PC-9 (cell line): ENCODE measurements at regions not wholly inside any gene's neighbourhood (a gene's known extent, or its start where the extent isn't known, plus 50 kb on each side); places are given as distances from the start of the nearest gene placed in this dataset.

Experiments used
- BruUV-seq: library from RNA; stranded (reverse); fragments of 400-500 nt; replicated peaks from 2 replicates; lab custom pipeline; 2021; lab: Mats Ljungman, UMichigan
- CTCF ChIA-PET: fragments of 300-600 bp; sonication (Branson Sonifier 250); formaldehyde crosslinking; loops from one replicate; lab custom pipeline; 2022; ENCODE audit warnings: antibody characterized with exemption; lab: Charles Lee
- POLR2A ChIA-PET: fragments of 300-600 bp; sonication (Branson Sonifier 250); formaldehyde crosslinking; loops from one replicate; lab custom pipeline; 2022; ENCODE audit warnings: antibody characterized with exemption; ENCODE audit not compliant: unreplicated experiment; lab: Charles Lee
- DNase-seq, 2 experiments: peaks; one replicate each; pipeline versions ENCODE4 v3.0.0 to v3.0.0-alpha.2; 2015 to 2022; ENCODE audit warnings: mixed read lengths in 1 of 2
- H2AFZ ChIP-seq: fragments of 200-600 bp; sonication (generic); 2 replicates; pipeline ENCODE4 v1.8.1; 2017; ENCODE audit warnings: antibody characterized with exemption
- H3F3A ChIP-seq: fragments of 200-600 bp; sonication (generic); 2 replicates; pipeline ENCODE4 v1.8.1; 2017; ENCODE audit warnings: antibody characterized with exemption, mild to moderate bottlenecking, low read depth; ENCODE audit not compliant: insufficient read depth
- H3K27ac ChIP-seq: fragments of 200-600 bp; sonication (generic); 2 replicates; pipeline ENCODE4 v1.6.1; 2016; ENCODE audit warnings: mixed run types
- H3K27me3 ChIP-seq: fragments of 200-600 bp; sonication (generic); 2 replicates; pipeline ENCODE4 v1.6.1; 2016; ENCODE audit warnings: low read depth, mixed run types; ENCODE audit not compliant: insufficient read depth
- H3K36me3 ChIP-seq: fragments of 200-600 bp; sonication (generic); 2 replicates; pipeline ENCODE4 v1.6.1; 2016; ENCODE audit warnings: low read depth, mixed run types
- H3K4me1 ChIP-seq: fragments of 200-600 bp; sonication (generic); replicated peaks from 2 replicates; pipeline ENCODE4 v1.6.1; 2016; ENCODE audit warnings: mixed run types; ENCODE audit not compliant: insufficient read depth
- H3K4me2 ChIP-seq: fragments of 200-600 bp; sonication (generic); 2 replicates; pipeline ENCODE4 v1.6.1; 2017; ENCODE audit warnings: mixed run types
- H3K4me3 ChIP-seq: fragments of 200-600 bp; sonication (generic); 2 replicates; pipeline ENCODE4 v1.6.1; 2016; ENCODE audit warnings: mixed run types
- H3K79me2 ChIP-seq: fragments of 200-600 bp; sonication (generic); 2 replicates; pipeline ENCODE4 v1.6.1; 2017; ENCODE audit warnings: low read depth, mixed run types
- H3K9me2 ChIP-seq: fragments of 200-600 bp; sonication (generic); 2 replicates; pipeline ENCODE4 v1.8.1; 2017; ENCODE audit warnings: mild to moderate bottlenecking; ENCODE audit not compliant: insufficient read depth
- H3K9me3 ChIP-seq: fragments of 200-600 bp; sonication (generic); 2 replicates; pipeline ENCODE4 v1.8.1; 2016; ENCODE audit warnings: low read depth; ENCODE audit not compliant: insufficient read depth
- H4K20me1 ChIP-seq: fragments of 200-600 bp; sonication (generic); 2 replicates; pipeline ENCODE4 v1.8.1; 2017; ENCODE audit not compliant: insufficient read depth
- EZH2 ChIP-seq: fragments of 200-600 bp; sonication (generic); IDR thresholded peaks from 2 replicates; pipeline ENCODE4 v1.8.0; 2017; ENCODE audit warnings: antibody characterized with exemption, low read depth
- intact Hi-C: fragments of 100-400 bp; cut with micrococcal nuclease; formaldehyde crosslinking; loops from one replicate; pipeline ENCODE4 v1.10.0; 2022; ENCODE audit not compliant: unreplicated experiment
- TF ChIP-seq, protein P1 (sequence below): fragments of 200-600 bp; sonication (generic); conservative IDR thresholded peaks from 2 replicates; pipeline ENCODE4 v1.6.1; 2017; ENCODE audit warnings: mixed run types, antibody characterized with exemption, mild to moderate bottlenecking, moderate library complexity

DNA sequence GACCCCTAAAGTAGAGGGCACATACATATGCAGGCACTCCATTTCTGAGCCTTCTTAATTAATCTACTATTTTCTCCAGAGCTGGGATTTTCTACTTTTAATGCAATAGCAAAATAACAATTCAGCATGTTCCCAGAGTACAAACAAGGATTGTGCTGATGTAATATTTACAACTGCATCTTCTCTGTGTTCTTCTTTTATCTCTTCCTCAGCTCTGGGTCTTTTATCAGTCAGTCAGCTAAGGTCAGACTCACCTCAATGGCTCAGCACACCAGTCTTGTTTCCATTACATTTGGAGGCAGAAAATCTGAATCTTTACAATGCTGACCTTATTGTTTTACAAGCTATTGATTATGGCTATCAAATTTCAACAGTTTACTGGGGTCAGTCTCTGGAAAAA lies 323.3 kb upstream of the NR5A2 start:
- Histone ChIP-seq H3K27me3 (no peaks in the 10 kb centered on the region), H3K4me3 (no peak overlapping the region), H4K20me1 (no peaks in the 10 kb centered on the region), H3F3A (no peaks in the 10 kb centered on the region), H3K9me2 (no peaks in the 10 kb centered on the region), H3K79me2 (no peaks in the 10 kb centered on the region), H3K36me3 (no peaks in the 10 kb centered on the region), H3K4me1 (no peaks in the 10 kb centered on the region), H2AFZ (0 out of 2 replicates have a peak overlapping the region, but pooled peaks have one; percentile 9), H3K4me2 (no peak overlapping the region), H3K27ac (no peak overlapping the region), H3K9me3 (0 out of 2 replicates have a peak, but pooled peaks cover 9% of the 10 kb centered on the region)
- intact Hi-C loops, result no loop called here
- ChIA-PET CTCF (no interaction called here), POLR2A (no interaction called here)
- BruUV-seq, result no TSS peak
- no peak for TF ChIP-seq EZH2
- TF ChIP-seq, protein P1, sequence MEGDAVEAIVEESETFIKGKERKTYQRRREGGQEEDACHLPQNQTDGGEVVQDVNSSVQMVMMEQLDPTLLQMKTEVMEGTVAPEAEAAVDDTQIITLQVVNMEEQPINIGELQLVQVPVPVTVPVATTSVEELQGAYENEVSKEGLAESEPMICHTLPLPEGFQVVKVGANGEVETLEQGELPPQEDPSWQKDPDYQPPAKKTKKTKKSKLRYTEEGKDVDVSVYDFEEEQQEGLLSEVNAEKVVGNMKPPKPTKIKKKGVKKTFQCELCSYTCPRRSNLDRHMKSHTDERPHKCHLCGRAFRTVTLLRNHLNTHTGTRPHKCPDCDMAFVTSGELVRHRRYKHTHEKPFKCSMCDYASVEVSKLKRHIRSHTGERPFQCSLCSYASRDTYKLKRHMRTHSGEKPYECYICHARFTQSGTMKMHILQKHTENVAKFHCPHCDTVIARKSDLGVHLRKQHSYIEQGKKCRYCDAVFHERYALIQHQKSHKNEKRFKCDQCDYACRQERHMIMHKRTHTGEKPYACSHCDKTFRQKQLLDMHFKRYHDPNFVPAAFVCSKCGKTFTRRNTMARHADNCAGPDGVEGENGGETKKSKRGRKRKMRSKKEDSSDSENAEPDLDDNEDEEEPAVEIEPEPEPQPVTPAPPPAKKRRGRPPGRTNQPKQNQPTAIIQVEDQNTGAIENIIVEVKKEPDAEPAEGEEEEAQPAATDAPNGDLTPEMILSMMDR, result no peak
- DNase-seq, result no peak

- ChIA-PET CTCF (no interaction called here), POLR2A (no interaction called here)
- Histone ChIP-seq H3K9me2 (no peaks in the 10 kb centered on the region), H3K9me3 (peaks cover 5% of the 10 kb centered on the region), H3K4me3 (no peak overlapping the region), H3F3A (no peaks in the 10 kb centered on the region), H3K4me1 (no peaks in the 10 kb centered on the region), H3K4me2 (no peak overlapping the region), H3K27me3 (no peaks in the 10 kb centered on the region), H3K36me3 (no peaks in the 10 kb centered on the region), H2AFZ (no peak overlapping the region), H4K20me1 (no peaks in the 10 kb centered on the region), H3K27ac (no peak overlapping the region), H3K79me2 (no peaks in the 10 kb centered on the region)
- intact Hi-C loops, result no loop called here
- BruUV-seq, result no TSS peak
- DNase-seq, result no peak
- TF ChIP-seq, protein P1, result no peak
- TF ChIP-seq EZH2, result no peak
Observed at GRCh38 chr1:199705825-199706224, 321.7 kb upstream of the NR5A2 start.

DNA sequence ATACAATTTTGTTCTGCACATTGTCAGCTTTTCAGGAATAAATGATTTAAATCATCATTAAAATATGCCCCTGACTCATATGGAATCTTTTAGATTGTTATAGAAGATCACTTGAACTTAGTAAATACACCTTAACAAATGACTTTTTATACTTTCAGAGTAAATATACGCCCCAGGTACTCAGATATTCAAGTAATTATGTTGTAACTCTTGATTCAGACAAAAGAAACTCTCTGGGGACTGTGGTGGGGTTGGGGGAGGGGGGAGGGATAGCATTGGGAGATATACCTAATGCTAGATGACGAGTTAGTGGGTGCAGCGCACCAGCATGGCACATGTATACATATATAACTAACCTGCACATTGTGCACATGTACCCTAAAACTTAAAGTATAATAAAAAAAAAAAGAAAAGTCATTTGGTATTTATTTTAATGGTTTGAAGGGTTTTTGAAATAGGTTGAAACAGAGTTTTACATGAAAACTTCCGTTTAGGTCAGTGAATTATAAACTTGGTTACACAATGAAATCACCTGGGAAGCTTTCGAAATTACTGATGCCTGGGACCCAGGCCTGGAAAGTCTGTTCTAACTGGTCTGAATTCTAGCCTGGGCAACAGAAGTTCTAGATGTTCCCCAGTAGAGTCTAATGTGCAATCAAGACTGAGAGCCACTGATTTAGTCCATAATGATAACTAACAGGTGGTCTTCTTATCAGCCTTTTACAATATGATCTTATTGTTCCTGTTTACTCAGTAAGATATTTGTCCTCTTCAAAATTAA lies 320.5 kb upstream of the NR5A2 start:
- Histone ChIP-seq H3K79me2 (no peaks in the 10 kb centered on the region), H3K9me3 (peaks cover 10% of the 10 kb centered on the region), H3K9me2 (no peaks in the 10 kb centered on the region), H4K20me1 (no peaks in the 10 kb centered on the region), H3K27ac (no peak overlapping the region), H3K4me2 (no peak overlapping the region), H3K27me3 (no peaks in the 10 kb centered on the region), H3K36me3 (no peaks in the 10 kb centered on the region), H3K4me1 (no peaks in the 10 kb centered on the region), H2AFZ (no peak overlapping the region), H3F3A (no peaks in the 10 kb centered on the region), H3K4me3 (no peak overlapping the region)
- ChIA-PET CTCF (no interaction called here), POLR2A (no interaction called here)
- TF ChIP-seq, protein P1, result no peak
- no peak for TF ChIP-seq EZH2
- intact Hi-C loops, result no loop called here
- no peak for DNase-seq
- BruUV-seq, result no TSS peak
